ENCODE measurements at regions not wholly inside any gene's neighbourhood (a gene's known extent, or its start where the extent isn't known, plus 50 kb on each side); places are given as distances from the start of the nearest gene placed in this dataset.

GRCh38 chr4:11293866-11294265, 134.8 kb downstream of the HS3ST1 start:
- no peak for TF ChIP-seq EZH2phosphoT487 (IDR thresholded peaks at IDR 0.05; ENCODE audit: borderline replicate concordance, low read depth, low read length)
- TF ChIP-seq, protein P1, sequence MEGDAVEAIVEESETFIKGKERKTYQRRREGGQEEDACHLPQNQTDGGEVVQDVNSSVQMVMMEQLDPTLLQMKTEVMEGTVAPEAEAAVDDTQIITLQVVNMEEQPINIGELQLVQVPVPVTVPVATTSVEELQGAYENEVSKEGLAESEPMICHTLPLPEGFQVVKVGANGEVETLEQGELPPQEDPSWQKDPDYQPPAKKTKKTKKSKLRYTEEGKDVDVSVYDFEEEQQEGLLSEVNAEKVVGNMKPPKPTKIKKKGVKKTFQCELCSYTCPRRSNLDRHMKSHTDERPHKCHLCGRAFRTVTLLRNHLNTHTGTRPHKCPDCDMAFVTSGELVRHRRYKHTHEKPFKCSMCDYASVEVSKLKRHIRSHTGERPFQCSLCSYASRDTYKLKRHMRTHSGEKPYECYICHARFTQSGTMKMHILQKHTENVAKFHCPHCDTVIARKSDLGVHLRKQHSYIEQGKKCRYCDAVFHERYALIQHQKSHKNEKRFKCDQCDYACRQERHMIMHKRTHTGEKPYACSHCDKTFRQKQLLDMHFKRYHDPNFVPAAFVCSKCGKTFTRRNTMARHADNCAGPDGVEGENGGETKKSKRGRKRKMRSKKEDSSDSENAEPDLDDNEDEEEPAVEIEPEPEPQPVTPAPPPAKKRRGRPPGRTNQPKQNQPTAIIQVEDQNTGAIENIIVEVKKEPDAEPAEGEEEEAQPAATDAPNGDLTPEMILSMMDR (conservative IDR thresholded peaks at IDR 0.05; ENCODE audit: low read length): no peak
- BruUV-seq (replicated peaks): no TSS peak
- Histone ChIP-seq H3K4me3 (ENCODE audit: low read depth, low read length, poor library complexity, severe bottlenecking) (no peak overlapping the region), H3K9me2 (ENCODE audit: insufficient read depth, low read length) (no peaks in the 10 kb centered on the region), H3K36me3 (ENCODE audit: insufficient read depth, low read length) (no peaks in the 10 kb centered on the region), H3K27ac (ENCODE audit: low read depth, low read length, poor library complexity, severe bottlenecking) (no peak overlapping the region), H3K4me1 (ENCODE audit: insufficient read depth, low read length, poor library complexity, severe bottlenecking) (no peaks in the 10 kb centered on the region), H3K9me3 (ENCODE audit: low read length) (no peaks in the 10 kb centered on the region), H3K79me2 (ENCODE audit: insufficient read depth, low read depth, low read length) (no peaks in the 10 kb centered on the region), H4K20me1 (ENCODE audit: insufficient read depth, low read length) (no peaks in the 10 kb centered on the region), H2AFZ (ENCODE audit: low read length) (no peak overlapping the region), H3K4me2 (ENCODE audit: low read length) (no peak overlapping the region)
- DNase-seq (ENCODE audit: low spot score): no peak
- ChIA-PET POLR2A (interaction anchor here (0.6 kb wide), 1 partner anchor 142 kb away, joined by 3 read pairs; no protein-coding TSS in a partner anchor), CTCF (ENCODE audit: unreplicated experiment) (no interaction called here)
- intact Hi-C loops (cut with micrococcal nuclease; ENCODE audit: unreplicated experiment): no loop called here

DNA sequence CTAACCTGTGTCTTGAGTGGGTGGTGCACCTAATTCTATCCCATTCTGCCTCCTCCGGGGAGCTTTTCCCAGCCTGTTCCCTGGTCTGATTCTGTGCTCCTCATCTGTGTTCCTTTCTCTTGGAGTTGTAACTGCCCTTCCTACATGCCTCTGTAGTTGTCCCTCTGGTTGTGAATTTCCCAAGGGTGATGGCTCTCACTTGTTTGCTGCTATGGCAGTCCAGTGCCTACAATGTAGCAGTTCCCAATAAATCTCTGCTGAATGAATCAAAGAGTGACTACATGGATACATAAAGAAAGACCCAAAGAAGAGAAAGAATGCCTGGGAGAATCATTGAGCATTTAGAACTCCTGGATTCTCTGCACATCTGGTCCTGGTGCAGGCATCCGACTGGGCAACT, 141.6 kb downstream of the HS3ST1 start:
- Histone ChIP-seq H4K20me1 (ENCODE audit: insufficient read depth, low read length) (no peaks in the 10 kb centered on the region), H2AFZ (ENCODE audit: low read length) (no peak overlapping the region), H3K36me3 (ENCODE audit: insufficient read depth, low read length) (no peaks in the 10 kb centered on the region), H3K4me3 (ENCODE audit: low read depth, low read length, poor library complexity, severe bottlenecking) (no peak overlapping the region), H3K9me3 (ENCODE audit: low read length) (no peaks in the 10 kb centered on the region), H3K27ac (ENCODE audit: low read depth, low read length, poor library complexity, severe bottlenecking) (no peak overlapping the region), H3K9me2 (ENCODE audit: insufficient read depth, low read length) (no peaks in the 10 kb centered on the region), H3K79me2 (ENCODE audit: insufficient read depth, low read depth, low read length) (no peaks in the 10 kb centered on the region), H3K4me1 (ENCODE audit: insufficient read depth, low read length, poor library complexity, severe bottlenecking) (no peaks in the 10 kb centered on the region), H3K4me2 (ENCODE audit: low read length) (no peak overlapping the region)
- no peak for DNase-seq (ENCODE audit: low spot score)
- ChIA-PET POLR2A (no interaction called here), CTCF (ENCODE audit: unreplicated experiment) (no interaction called here)
- no TSS peak for BruUV-seq (replicated peaks)
- no peak for TF ChIP-seq EZH2phosphoT487 (IDR thresholded peaks at IDR 0.05; ENCODE audit: borderline replicate concordance, low read depth, low read length)
- TF ChIP-seq, protein P1 (conservative IDR thresholded peaks at IDR 0.05; ENCODE audit: low read length): no peak
- intact Hi-C loops (cut with micrococcal nuclease; ENCODE audit: unreplicated experiment): no loop called here

GRCh38 chr4:11286533-11286932, 142.2 kb downstream of the HS3ST1 start:
- Histone ChIP-seq H3K79me2 (ENCODE audit: insufficient read depth, low read depth, low read length) (no peaks in the 10 kb centered on the region), H2AFZ (ENCODE audit: low read length) (no peak overlapping the region), H3K4me1 (ENCODE audit: insufficient read depth, low read length, poor library complexity, severe bottlenecking) (no peaks in the 10 kb centered on the region), H3K4me2 (ENCODE audit: low read length) (no peak overlapping the region), H3K27ac (ENCODE audit: low read depth, low read length, poor library complexity, severe bottlenecking) (no peak overlapping the region), H3K9me2 (ENCODE audit: insufficient read depth, low read length) (no peaks in the 10 kb centered on the region), H3K4me3 (ENCODE audit: low read depth, low read length, poor library complexity, severe bottlenecking) (no peak overlapping the region), H4K20me1 (ENCODE audit: insufficient read depth, low read length) (no peaks in the 10 kb centered on the region), H3K36me3 (ENCODE audit: insufficient read depth, low read length) (no peaks in the 10 kb centered on the region), H3K9me3 (ENCODE audit: low read length) (no peaks in the 10 kb centered on the region)
- BruUV-seq (replicated peaks): no TSS peak
- POLR2A ChIA-PET: no interaction called here
- DNase-seq (ENCODE audit: low spot score): no peak
- intact Hi-C loops (cut with micrococcal nuclease; ENCODE audit: unreplicated experiment): no loop called here
- TF ChIP-seq, protein P1 (conservative IDR thresholded peaks at IDR 0.05; ENCODE audit: low read length): no peak
- TF ChIP-seq EZH2phosphoT487 (IDR thresholded peaks at IDR 0.05; ENCODE audit: borderline replicate concordance, low read depth, low read length): no peak
- CTCF ChIA-PET (ENCODE audit: unreplicated experiment): no interaction called here
